Transverse colon (tissue), 3 donors: ENCODE measurements at regions not wholly inside any gene's neighbourhood (a gene's known extent, or its start where the extent isn't known, plus 50 kb on each side); places are given as distances from the start of the nearest gene placed in this dataset.
"Not testable (repeated sequence)": the region's sequence is repeated elsewhere in the genome, so short reads cannot be mapped to it uniquely, and the experiment has no call there.

Experiments
- POLR2A ChIP-seq: fragments of 450-650 bp; IDR thresholded peaks from one replicate; pipeline ENCODE4 v1.6.1; 2016; ENCODE audit warnings: antibody characterized with exemption, mild to moderate bottlenecking, moderate library complexity
- POLR2AphosphoS5 ChIP-seq, 3 donors: sonication (generic); formaldehyde crosslinking; IDR thresholded peaks; one replicate each; pipeline ENCODE4 v1.6.1; 2016; ENCODE audit warnings: antibody characterized with exemption in 3 of 3

- TF ChIP-seq POLR2A; POLR2AphosphoS5 (IDR thresholded peaks at IDR 0.05): not testable (repeated sequence)
Observed at GRCh38 chr9:66266202-66266601, 529.3 kb downstream of the FOXD4L4 start.
